Right renal cortex interstitium (tissue), 3 donors: ENCODE measurements at regions not wholly inside any gene's neighbourhood (a gene's known extent, or its start where the extent isn't known, plus 50 kb on each side); places are given as distances from the start of the nearest gene placed in this dataset.

ENCODE experiments used
- DNase-seq, 3 donors: peaks; one replicate each; pipeline ENCODE4 v3.0.0-alpha.2; 2013; ENCODE audit warnings: low read depth in 3 of 3, low spot score in 2 of 3

GRCh38 chrX:10893366-10893765 is 217.8 kb upstream of the HCCS start:
- DNase-seq = no peak

- DNase-seq = no peak
Measured at GRCh38 chrX:10893976-10894375, 217.2 kb upstream of the HCCS start.

GRCh38 chrX:10897768-10898167 is 213.4 kb upstream of the HCCS start:
- no peak for DNase-seq

- DNase-seq = no peak
Measured at GRCh38 chrX:10900585-10901289, 210.4 kb upstream of the HCCS start.

GRCh38 chrX:10901290-10901633 is 209.9 kb upstream of the HCCS start:
- no peak for DNase-seq

- no peak for DNase-seq
Measured at GRCh38 chrX:10902001-10902400, 209.1 kb upstream of the HCCS start.

GRCh38 chrX:10903523-10903922 is 207.6 kb upstream of the HCCS start:
- DNase-seq = no peak

GRCh38 chrX:10904220-10904619 is 206.9 kb upstream of the HCCS start:
- DNase-seq = no peak

- no peak for DNase-seq
Measured at GRCh38 chrX:10906866-10907265, 204.3 kb upstream of the HCCS start.

GRCh38 chrX:10922159-10922558 is 189.0 kb upstream of the HCCS start:
- DNase-seq = no peak

- no peak for DNase-seq
Measured at GRCh38 chrX:10922835-10923234, 188.3 kb upstream of the HCCS start.

- DNase-seq = no peak
Measured at GRCh38 chrX:10923466-10923865, 187.7 kb upstream of the HCCS start.

- no peak for DNase-seq
Measured at GRCh38 chrX:10926404-10926803, 184.7 kb upstream of the HCCS start.

- DNase-seq = no peak
Measured at GRCh38 chrX:10926891-10927290, 184.2 kb upstream of the HCCS start.

- no peak for DNase-seq
Measured at GRCh38 chrX:10929747-10930146, 181.4 kb upstream of the HCCS start.

- DNase-seq = no peak
Measured at GRCh38 chrX:10930151-10930550, 181.0 kb upstream of the HCCS start.

- DNase-seq = no peak
Measured at GRCh38 chrX:10931976-10932375, 179.2 kb upstream of the HCCS start.

GRCh38 chrX:10932842-10933440 is 178.2 kb upstream of the HCCS start:
- DNase-seq = no peak

GRCh38 chrX:10935501-10935900 is 175.6 kb upstream of the HCCS start:
- DNase-seq = no peak

- no peak for DNase-seq
Measured at GRCh38 chrX:10936976-10937375, 174.2 kb upstream of the HCCS start.

- DNase-seq = no peak
Measured at GRCh38 chrX:10938365-10938923, 172.7 kb upstream of the HCCS start.

GRCh38 chrX:10939424-10939823 is 171.7 kb upstream of the HCCS start:
- DNase-seq = no peak
